Liver (tissue), 3 donors: ENCODE measurements at regions not wholly inside any gene's neighbourhood (a gene's known extent, or its start where the extent isn't known, plus 50 kb on each side); places are given as distances from the start of the nearest gene placed in this dataset.

Source experiments
- GABPA ChIP-seq, 2 donors: IDR thresholded peaks in 1 of 2; conservative IDR thresholded peaks in 1 of 2; 2 replicates each; pipeline ENCODE4 v1.6.1; 2016; ENCODE audit warnings: antibody characterized with exemption in 2 of 2, mild to moderate bottlenecking in 1 of 2, moderate library complexity in 1 of 2
- MAX ChIP-seq: IDR thresholded peaks from 2 replicates; pipeline ENCODE4 v1.6.1; 2016; ENCODE audit warnings: antibody characterized with exemption
- REST ChIP-seq: IDR thresholded peaks from 2 replicates; pipeline ENCODE4 v1.6.1; 2016; ENCODE audit warnings: antibody characterized with exemption, mild to moderate bottlenecking
- SP1 ChIP-seq: IDR thresholded peaks from 2 replicates; pipeline ENCODE4 v1.6.1; 2018; ENCODE audit warnings: antibody characterized with exemption, mild to moderate bottlenecking
- TAF1 ChIP-seq: conservative IDR thresholded peaks from 2 replicates; pipeline ENCODE4 v1.6.1; 2016; ENCODE audit warnings: antibody characterized with exemption, mild to moderate bottlenecking
- TF ChIP-seq, protein P1 (sequence below): fragments of 150-350 bp; IDR thresholded peaks from 2 replicates; pipeline ENCODE4 v1.5.1; 2017; ENCODE audit warnings: improper control_type of control experiment, low read depth, low read length; ENCODE audit not compliant: missing input control
- donor health status: healthy.
- donor health status: healthy.

DNA sequence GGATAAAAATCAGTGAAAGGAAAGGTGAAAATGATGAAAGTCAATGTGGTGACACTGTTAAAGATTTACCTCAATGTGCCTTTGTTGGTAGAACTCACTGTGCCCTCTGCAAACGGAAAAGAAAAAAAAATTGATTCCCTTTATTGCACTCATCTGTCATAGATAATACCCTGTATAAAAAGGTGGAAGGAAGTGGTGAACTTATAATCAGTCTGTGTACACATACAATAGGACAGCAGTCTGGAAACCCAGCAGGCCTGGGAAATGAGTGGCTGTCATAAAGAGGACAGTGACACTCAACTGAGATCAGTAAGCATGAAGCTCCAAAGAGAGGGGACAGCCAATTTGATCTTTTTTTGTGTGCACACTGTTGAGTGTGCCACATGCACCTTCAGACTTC, 364.7 kb downstream of the NOVA1 start:
- TF ChIP-seq, protein P1, sequence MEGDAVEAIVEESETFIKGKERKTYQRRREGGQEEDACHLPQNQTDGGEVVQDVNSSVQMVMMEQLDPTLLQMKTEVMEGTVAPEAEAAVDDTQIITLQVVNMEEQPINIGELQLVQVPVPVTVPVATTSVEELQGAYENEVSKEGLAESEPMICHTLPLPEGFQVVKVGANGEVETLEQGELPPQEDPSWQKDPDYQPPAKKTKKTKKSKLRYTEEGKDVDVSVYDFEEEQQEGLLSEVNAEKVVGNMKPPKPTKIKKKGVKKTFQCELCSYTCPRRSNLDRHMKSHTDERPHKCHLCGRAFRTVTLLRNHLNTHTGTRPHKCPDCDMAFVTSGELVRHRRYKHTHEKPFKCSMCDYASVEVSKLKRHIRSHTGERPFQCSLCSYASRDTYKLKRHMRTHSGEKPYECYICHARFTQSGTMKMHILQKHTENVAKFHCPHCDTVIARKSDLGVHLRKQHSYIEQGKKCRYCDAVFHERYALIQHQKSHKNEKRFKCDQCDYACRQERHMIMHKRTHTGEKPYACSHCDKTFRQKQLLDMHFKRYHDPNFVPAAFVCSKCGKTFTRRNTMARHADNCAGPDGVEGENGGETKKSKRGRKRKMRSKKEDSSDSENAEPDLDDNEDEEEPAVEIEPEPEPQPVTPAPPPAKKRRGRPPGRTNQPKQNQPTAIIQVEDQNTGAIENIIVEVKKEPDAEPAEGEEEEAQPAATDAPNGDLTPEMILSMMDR = no peak
- no peak for TF ChIP-seq TAF1
- no peak for TF ChIP-seq GABPA (IDR thresholded peaks at IDR 0.05 in 1 of 2, conservative IDR thresholded peaks at IDR 0.05 in 1 of 2)
- no peak for TF ChIP-seq REST
- TF ChIP-seq SP1 = no peak
- no peak for TF ChIP-seq MAX
